GM19468 (cell line): ENCODE measurements at regions not wholly inside any gene's neighbourhood (a gene's known extent, or its start where the extent isn't known, plus 50 kb on each side); places are given as distances from the start of the nearest gene placed in this dataset.
A peak's percentile ranks its signal among the peaks of the same experiment; 100 is the strongest.

Experiments used
- ATAC-seq: cut with Tn5 transposase; IDR thresholded peaks from one replicate; pipeline ENCODE4 v1.9.1; 2021; ENCODE audit warnings: mild to moderate bottlenecking, moderate library complexity, moderate number of reproducible peaks; ENCODE audit not compliant: unreplicated experiment; ENCODE audit errors: extremely low read depth

GRCh38 chr3:177300039-177300833 is 103.0 kb upstream of the TBL1XR1 start:
- no peak for ATAC-seq

GRCh38 chr3:177300842-177301241 is 103.6 kb upstream of the TBL1XR1 start:
- ATAC-seq: peak; percentile 32

GRCh38 chr3:177306252-177306651 is 109.0 kb upstream of the TBL1XR1 start:
- no peak for ATAC-seq

DNA sequence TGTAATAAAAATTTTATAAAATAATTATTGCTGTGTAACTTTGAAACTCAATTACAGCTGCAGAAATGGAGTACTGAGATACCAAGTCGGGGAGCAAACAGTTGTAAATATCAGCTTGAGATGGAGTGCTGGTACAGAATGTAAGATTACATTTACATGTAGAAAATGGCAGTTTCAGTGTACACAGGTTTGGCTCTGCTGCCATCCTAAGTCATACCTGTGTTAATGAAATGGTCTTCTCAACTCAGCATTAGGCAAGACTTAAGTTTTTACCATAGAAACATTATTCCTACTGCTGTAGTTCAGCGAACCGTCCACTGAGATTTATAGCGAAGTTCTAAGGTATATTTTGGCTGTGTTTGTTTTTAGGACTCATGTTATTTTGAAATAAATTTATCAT is 110.1 kb upstream of the TBL1XR1 start:
- ATAC-seq: no peak

GRCh38 chr3:177307826-177308225 is 110.5 kb upstream of the TBL1XR1 start:
- ATAC-seq: no peak

- no peak for ATAC-seq
Observed at GRCh38 chr3:177308286-177308685, 111.0 kb upstream of the TBL1XR1 start.

GRCh38 chr3:177308911-177309310 is 111.6 kb upstream of the TBL1XR1 start:
- no peak for ATAC-seq

- no peak for ATAC-seq
Observed at GRCh38 chr3:177312491-177312890, 115.2 kb upstream of the TBL1XR1 start.

DNA sequence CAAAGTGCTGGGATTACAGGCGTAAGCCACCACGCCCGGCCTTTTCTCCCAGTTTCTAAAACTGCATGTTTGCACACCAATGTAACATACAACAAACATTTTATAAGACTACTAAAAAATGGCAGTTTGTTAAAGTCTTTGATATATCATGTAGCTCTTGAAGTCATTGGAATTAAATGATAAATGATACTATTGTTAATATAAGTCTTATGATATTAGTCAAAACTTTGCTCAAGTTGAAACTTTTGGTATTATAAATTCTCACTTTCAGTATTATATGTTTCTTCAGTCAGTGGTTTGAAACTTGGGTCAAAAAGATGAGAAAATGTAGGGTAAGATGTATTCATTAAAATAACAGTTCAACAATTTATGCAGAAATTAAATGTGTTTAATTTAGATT is 117.6 kb upstream of the TBL1XR1 start:
- ATAC-seq: peak; percentile 29

GRCh38 chr3:177317247-177317646 is 120.0 kb upstream of the TBL1XR1 start:
- ATAC-seq: no peak

DNA sequence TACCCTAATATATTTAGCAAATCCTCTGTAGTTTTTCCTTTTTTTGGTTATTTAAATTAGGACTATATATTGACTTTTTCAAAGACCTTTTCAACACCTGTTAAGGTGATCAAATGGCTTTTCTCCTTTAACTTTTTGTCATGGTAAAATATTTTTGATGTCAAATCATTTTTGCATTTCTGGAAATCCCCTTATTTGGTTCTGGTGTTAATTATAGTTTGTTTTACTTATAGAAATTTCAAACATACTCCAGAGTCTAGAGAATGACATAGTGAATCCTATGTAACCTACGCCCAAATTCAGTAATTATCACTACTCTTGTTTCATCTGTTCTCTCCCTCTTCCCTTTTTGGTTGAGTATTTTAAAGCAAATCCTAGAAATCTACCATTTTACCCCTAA is 121.3 kb upstream of the TBL1XR1 start:
- ATAC-seq: no peak

GRCh38 chr3:177320765-177321247 is 123.5 kb upstream of the TBL1XR1 start:
- peak; percentile 60 for ATAC-seq

DNA sequence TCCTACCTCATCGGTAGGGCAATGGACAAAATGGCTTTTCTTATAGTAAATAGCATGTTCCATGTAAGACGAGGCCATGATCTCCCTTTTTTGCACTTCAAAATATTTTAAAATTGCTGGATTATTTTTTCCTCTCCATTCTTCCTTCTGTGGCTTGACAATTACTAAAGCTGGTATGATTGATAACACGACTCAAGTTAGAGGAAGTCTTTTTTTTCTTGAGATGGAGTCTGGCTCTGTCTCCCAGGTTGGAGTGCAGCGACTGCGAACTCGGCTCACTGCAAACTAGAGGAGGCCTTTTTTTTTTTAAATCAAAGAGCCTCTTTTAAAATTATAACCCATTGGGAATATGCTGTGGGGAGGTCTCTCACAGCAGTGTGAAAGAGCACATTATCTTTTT is 124.5 kb upstream of the TBL1XR1 start:
- ATAC-seq: no peak

- ATAC-seq: no peak
Observed at GRCh38 chr3:177322881-177323280, 125.6 kb upstream of the TBL1XR1 start.

GRCh38 chr3:177329854-177330253 is 132.6 kb upstream of the TBL1XR1 start:
- ATAC-seq: no peak

- ATAC-seq: no peak
Observed at GRCh38 chr3:177330779-177331178, 133.5 kb upstream of the TBL1XR1 start.

GRCh38 chr3:177331203-177331835 is 134.0 kb upstream of the TBL1XR1 start:
- ATAC-seq: no peak

- ATAC-seq: no peak
Observed at GRCh38 chr3:177332955-177333354, 135.7 kb upstream of the TBL1XR1 start.

DNA sequence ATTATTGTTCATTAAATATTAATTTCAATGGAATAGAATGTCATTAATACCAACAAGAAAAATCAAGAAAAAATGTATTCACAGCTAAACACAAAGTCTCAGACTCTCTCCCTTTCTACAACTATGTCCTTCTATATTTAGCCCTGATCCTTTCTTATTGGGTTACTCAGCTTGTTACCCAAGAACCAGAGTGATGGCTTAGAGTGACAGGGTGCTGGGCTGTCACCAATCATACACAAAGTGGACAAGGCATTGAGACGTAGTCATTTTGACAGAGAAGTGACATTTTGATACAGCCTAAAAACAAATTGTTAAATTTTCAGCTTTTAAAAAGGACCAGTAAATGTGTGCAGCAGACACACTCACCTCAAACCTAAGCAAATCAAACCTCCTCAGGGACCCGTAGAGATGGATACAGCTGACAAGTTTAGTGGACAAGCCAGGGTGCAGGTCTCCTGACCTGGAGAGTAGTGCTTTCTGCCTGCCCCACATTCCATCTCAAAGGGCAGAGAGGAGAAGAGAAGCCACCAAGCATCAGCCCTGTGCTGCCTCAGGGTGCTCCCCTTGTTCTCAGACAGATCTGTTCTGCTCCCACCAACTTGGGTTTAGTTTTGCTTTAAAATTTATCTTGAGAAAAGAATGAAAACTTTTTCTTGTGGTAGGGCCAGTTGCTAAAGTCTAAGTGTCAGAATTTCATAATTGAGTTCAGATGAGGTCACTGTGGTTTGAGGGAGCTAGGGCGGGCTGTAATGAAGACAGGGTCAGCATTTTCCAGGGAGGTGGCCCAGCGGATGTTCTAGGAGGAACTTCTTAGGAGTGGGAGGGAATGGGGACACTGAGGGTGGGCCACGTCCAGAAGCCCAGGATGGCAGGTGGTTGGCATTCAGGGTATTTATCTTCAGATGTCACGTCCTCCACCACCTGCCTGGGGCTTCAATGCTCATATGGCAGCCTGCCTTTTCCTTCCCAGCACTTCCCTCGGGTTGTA is 136.5 kb upstream of the TBL1XR1 start:
- no peak for ATAC-seq

DNA sequence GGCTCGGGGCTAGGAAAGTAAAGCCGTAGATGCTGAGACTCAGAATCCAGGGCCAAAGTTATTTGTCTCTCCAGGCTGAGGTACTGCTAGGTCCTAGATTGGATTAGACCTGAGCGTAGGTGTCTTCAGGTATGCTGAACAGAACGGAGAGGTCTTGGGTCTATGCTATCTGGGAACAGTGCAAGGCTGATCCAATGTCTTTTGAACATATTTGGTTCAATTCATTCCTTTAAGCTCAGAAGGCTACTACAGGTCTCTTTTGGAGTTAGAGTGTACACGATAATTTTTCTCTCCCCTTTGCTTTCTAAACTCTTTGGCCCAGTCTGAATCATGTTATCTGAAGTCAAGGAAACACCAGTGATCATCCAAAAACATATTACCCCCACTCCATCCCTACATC is 137.5 kb upstream of the TBL1XR1 start:
- no peak for ATAC-seq

- ATAC-seq: no peak
Observed at GRCh38 chr3:177335728-177336127, 138.4 kb upstream of the TBL1XR1 start.
